ENCODE measurements at regions not wholly inside any gene's neighbourhood (a gene's known extent, or its start where the extent isn't known, plus 50 kb on each side); places are given as distances from the start of the nearest gene placed in this dataset.
"Not testable (repeated sequence)": the region's sequence is repeated elsewhere in the genome, so short reads cannot be mapped to it uniquely, and the experiment has no call there.

- DNase-seq = no peak
These were observed 584.8 kb upstream of the ANKRD30A start for GRCh38 chr10:36540611-36541010.

GRCh38 chr10:36538953-36539586 is 586.3 kb upstream of the ANKRD30A start:
- no peak for DNase-seq

GRCh38 chr10:36534471-36535002 is 590.9 kb upstream of the ANKRD30A start:
- DNase-seq = no peak

GRCh38 chr10:36533861-36534260 is 591.5 kb upstream of the ANKRD30A start:
- no peak for DNase-seq

- DNase-seq = no peak
These were observed 592.1 kb upstream of the ANKRD30A start for GRCh38 chr10:36533316-36533715.

- DNase-seq = no peak
These were observed 593.8 kb upstream of the ANKRD30A start for GRCh38 chr10:36531621-36532020.

- no peak for DNase-seq
These were observed 599.4 kb upstream of the ANKRD30A start for GRCh38 chr10:36526033-36526432.

- DNase-seq = not testable (repeated sequence)
These were observed 601.3 kb upstream of the ANKRD30A start for GRCh38 chr10:36524126-36524525.

- no peak for DNase-seq
These were observed 605.5 kb upstream of the ANKRD30A start for GRCh38 chr10:36519909-36520308.

GRCh38 chr10:36516281-36516680 is 609.1 kb upstream of the ANKRD30A start:
- DNase-seq = no peak

GRCh38 chr10:36515319-36515718 is 610.1 kb upstream of the ANKRD30A start:
- no peak for DNase-seq

GRCh38 chr10:36507715-36508114 is 617.7 kb upstream of the ANKRD30A start:
- no peak for DNase-seq

GRCh38 chr10:36506697-36507496 is 618.5 kb upstream of the ANKRD30A start:
- no peak for DNase-seq

GRCh38 chr10:36506261-36506660 is 619.1 kb upstream of the ANKRD30A start:
- DNase-seq = no peak

- DNase-seq = no peak
These were observed 620.6 kb upstream of the ANKRD30A start for GRCh38 chr10:36504758-36505157.

GRCh38 chr10:36500266-36500665 is 625.1 kb upstream of the ANKRD30A start:
- DNase-seq = no peak

GRCh38 chr10:36499693-36500092 is 625.7 kb upstream of the ANKRD30A start:
- DNase-seq = no peak

- no peak for DNase-seq
These were observed 628.6 kb upstream of the ANKRD30A start for GRCh38 chr10:36496758-36497157.

- DNase-seq = no peak
These were observed 631.0 kb upstream of the ANKRD30A start for GRCh38 chr10:36494371-36494770.

GRCh38 chr10:36493516-36493880 is 631.9 kb upstream of the ANKRD30A start:
- no peak for DNase-seq

GRCh38 chr10:36492590-36493515 is 632.5 kb upstream of the ANKRD30A start:
- no peak for DNase-seq

- no peak for DNase-seq
These were observed 633.5 kb upstream of the ANKRD30A start for GRCh38 chr10:36491926-36492325.

GRCh38 chr10:36489611-36490228 is 635.7 kb upstream of the ANKRD30A start:
- no peak for DNase-seq
